A673 (cell line): ENCODE measurements at regions not wholly inside any gene's neighbourhood (a gene's known extent, or its start where the extent isn't known, plus 50 kb on each side); places are given as distances from the start of the nearest gene placed in this dataset.

Experiments
- EZH2 ChIP-seq: fragments of 200-600 bp; sonication (generic); IDR thresholded peaks from 2 replicates; pipeline ENCODE4 v1.6.1; 2017; ENCODE audit warnings: borderline replicate concordance, low read depth, mild to moderate bottlenecking, mixed read lengths, antibody characterized with exemption, low read length; ENCODE audit not compliant: poor library complexity, severe bottlenecking
- TF ChIP-seq, protein P1 (sequence below): fragments of 300-800, 200-600 bp; sonication (generic); conservative IDR thresholded peaks from 2 replicates; pipeline ENCODE4 v1.5.1; 2017; ENCODE audit warnings: low read depth, mild to moderate bottlenecking, antibody characterized with exemption, low read length, moderate library complexity, mixed read lengths

DNA sequence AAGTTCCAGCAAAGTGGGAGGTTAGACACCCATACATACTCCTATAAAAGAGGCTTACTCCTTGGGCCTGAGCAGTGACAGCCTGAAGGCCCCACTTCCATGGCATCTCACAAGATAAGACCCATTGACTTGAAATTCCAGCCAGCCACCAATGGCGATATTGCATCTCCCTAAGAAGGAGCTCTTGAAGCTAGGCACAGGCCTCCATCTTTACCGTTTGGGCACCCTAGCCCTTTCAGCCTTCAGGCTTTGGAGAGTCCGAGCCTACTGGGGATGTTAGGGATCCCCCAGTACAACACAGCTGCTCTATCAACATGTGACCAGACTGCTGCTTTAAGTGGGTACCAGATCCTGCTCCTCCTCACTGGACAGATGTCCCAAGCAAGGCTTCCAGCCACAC lies 189.5 kb downstream of the MAGEE1 start:
- TF ChIP-seq, protein P1, sequence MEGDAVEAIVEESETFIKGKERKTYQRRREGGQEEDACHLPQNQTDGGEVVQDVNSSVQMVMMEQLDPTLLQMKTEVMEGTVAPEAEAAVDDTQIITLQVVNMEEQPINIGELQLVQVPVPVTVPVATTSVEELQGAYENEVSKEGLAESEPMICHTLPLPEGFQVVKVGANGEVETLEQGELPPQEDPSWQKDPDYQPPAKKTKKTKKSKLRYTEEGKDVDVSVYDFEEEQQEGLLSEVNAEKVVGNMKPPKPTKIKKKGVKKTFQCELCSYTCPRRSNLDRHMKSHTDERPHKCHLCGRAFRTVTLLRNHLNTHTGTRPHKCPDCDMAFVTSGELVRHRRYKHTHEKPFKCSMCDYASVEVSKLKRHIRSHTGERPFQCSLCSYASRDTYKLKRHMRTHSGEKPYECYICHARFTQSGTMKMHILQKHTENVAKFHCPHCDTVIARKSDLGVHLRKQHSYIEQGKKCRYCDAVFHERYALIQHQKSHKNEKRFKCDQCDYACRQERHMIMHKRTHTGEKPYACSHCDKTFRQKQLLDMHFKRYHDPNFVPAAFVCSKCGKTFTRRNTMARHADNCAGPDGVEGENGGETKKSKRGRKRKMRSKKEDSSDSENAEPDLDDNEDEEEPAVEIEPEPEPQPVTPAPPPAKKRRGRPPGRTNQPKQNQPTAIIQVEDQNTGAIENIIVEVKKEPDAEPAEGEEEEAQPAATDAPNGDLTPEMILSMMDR, result no peak
- no peak for TF ChIP-seq EZH2
